Activated naive CD8-positive, alpha-beta T cell treated with anti-CD3 and anti-CD28 coated beads for 36 hours (primary cell): ENCODE measurements at regions not wholly inside any gene's neighbourhood (a gene's known extent, or its start where the extent isn't known, plus 50 kb on each side); places are given as distances from the start of the nearest gene placed in this dataset.
"Not testable (repeated sequence)": the region's sequence is repeated elsewhere in the genome, so short reads cannot be mapped to it uniquely, and the experiment has no call there.

Experiments
- DNase-seq: peaks from one replicate; pipeline ENCODE4 v3.0.0; 2021
- H3K27ac Mint-ChIP-seq: one replicate; pipeline ENCODE4 v1.8.0; 2022; ENCODE audit warnings: mild to moderate bottlenecking, moderate library complexity, mixed read lengths
- H3K27me3 Mint-ChIP-seq: one replicate; pipeline ENCODE4 v1.8.0; 2022; ENCODE audit warnings: mild to moderate bottlenecking, mixed read lengths
- H3K36me3 Mint-ChIP-seq: one replicate; pipeline ENCODE4 v1.8.0; 2021; ENCODE audit warnings: mild to moderate bottlenecking, mixed read lengths
- H3K4me1 Mint-ChIP-seq: one replicate; pipeline ENCODE4 v1.8.0; 2021; ENCODE audit warnings: mixed read lengths
- H3K4me3 Mint-ChIP-seq: one replicate; pipeline ENCODE4 v1.8.0; 2022; ENCODE audit warnings: mild to moderate bottlenecking, moderate library complexity, mixed read lengths
- H3K9me3 Mint-ChIP-seq: one replicate; pipeline ENCODE4 v1.8.0; 2022; ENCODE audit warnings: mixed read lengths

DNA sequence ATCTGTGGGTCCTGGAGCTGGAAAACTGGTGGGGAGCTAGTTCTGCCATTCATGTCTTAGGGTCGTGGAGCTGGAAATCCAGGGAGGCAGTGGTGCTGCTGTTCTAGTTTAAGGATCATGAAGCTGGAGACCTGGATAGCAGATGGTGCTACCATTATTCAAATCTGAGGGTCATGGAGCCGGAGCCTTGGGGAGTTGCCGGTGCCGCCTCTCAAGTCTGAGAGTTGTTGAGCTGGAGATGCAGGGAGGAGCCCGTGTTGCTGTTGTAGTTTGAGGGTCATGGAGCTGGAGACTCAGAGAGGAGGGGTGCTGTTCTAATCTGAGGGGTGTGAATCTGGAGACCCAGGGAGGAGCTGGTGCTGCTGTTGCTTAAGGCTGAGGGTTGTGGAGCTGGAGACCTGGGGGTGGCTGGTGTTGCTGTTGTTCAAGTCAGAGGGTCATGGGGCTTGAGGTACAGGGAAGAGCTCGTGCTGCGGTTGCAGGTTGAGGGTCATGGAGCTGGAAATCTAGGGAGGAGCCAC, 86.0 kb upstream of the ZNF479 start:
- H3K27me3 Mint-ChIP-seq, result no peaks in the 10 kb centered on the region

DNA sequence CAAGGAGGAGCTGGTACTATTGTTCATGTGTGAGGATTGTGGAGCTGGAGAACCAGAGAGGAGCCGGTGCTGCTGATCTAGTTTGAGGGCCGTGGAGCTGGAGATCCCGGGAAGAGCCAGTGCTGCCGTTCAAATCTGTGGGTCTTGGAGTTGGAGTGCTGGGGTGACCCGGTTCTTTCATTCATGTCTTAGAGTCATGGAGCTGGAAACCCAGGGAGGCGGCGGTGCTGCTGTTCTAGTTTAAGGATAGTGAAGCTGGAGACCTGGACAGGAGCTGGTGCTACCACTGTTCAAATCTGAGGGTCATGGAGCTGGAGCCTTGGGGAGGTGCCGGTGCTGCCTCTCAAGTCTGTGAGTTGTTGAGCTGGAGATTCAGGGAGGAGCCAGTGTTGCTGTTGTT, 88.5 kb upstream of the ZNF479 start:
- Mint-ChIP-seq H3K4me3 (no peak overlapping the region), H3K36me3 (peaks cover 4% of the 10 kb centered on the region), H3K4me1 (no peaks in the 10 kb centered on the region), H3K9me3 (peaks cover 54% of the 10 kb centered on the region), H3K27me3 (no peaks in the 10 kb centered on the region), H3K27ac (no peak overlapping the region)
- DNase-seq, result no peak

More for the DNA sequence above, 86.0 kb upstream of the ZNF479 start:
- DNase-seq, result no peak
- Mint-ChIP-seq H3K27ac (no peak overlapping the region), H3K9me3 (peaks cover 64% of the 10 kb centered on the region), H3K36me3 (peaks cover 4% of the 10 kb centered on the region), H3K4me3 (no peak overlapping the region), H3K4me1 (no peaks in the 10 kb centered on the region)

DNA sequence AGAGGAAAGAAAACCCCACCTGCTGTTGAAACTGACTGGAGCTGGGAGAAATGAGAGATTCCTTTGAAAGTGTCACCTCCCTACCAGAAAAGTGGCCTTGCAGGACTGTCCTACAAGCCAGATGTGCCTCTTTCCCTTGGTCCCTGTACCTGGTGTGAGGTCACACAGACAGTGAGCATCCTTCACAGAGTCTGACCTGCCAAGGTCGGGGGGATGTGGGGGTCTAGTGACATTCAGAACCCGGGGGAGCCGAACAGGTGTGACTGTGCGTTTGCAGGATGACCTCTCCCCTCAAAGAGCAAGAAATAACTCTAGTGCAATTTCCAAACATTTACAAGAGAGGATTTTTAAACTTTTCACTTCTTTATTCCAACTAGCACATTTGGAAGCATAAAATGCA, 93.4 kb upstream of the ZNF479 start:
- peaks cover 24% of the 10 kb centered on the region for H3K9me3 Mint-ChIP-seq
- no peak for DNase-seq
- H3K27ac Mint-ChIP-seq, result no peak overlapping the region
- H3K4me1 Mint-ChIP-seq, result no peaks in the 10 kb centered on the region
- peaks cover 1% of the 10 kb centered on the region for H3K36me3 Mint-ChIP-seq
- H3K27me3 Mint-ChIP-seq, result no peaks in the 10 kb centered on the region
- no peak overlapping the region for H3K4me3 Mint-ChIP-seq

DNA sequence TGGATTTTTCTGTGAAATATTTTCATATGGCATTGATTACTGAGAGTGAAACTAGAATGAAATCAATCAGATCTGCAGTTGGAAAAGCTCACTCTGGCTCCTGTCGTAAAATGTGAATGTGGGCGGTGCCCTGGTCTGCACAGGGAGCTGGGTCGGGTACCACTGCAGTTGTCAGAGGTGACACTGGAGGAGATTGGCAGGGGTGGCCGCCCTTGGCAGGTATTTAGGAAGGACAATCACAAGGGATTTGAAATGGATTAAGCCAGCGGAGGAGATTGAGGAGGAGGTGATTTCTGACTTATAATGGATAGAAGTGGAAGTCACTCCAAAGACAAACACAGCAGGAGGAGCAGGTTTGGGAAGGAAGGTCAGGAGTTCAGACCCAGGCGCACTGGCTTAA, 109.0 kb upstream of the ZNF479 start:
- H3K4me1 Mint-ChIP-seq, H3K4me3 Mint-ChIP-seq, H3K27me3 Mint-ChIP-seq, H3K36me3 Mint-ChIP-seq, DNase-seq, H3K27ac Mint-ChIP-seq: not testable (repeated sequence)
- peaks cover 38% of the 10 kb centered on the region for H3K9me3 Mint-ChIP-seq

DNA sequence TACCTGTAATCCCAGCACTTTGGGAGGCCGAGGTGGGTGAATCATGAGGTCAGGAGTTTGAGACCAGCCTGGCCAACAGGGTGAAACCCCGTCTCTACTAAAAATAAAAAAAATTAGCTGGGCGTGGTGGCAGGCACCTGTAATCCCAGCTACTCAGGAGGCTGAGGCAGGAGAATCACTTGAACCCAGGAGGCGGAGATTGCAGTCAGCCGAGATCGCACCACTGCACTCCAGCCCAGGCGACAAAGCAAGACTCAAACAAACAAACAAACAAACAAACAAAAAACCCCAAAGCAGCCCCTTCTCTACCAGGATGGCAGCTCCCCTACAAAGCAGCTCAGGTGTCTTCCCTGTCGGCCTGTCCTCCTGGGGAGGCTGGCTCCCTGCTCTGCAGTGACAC, 111.3 kb upstream of the ZNF479 start:
- DNase-seq, H3K4me3 Mint-ChIP-seq, H3K4me1 Mint-ChIP-seq, H3K27ac Mint-ChIP-seq, H3K27me3 Mint-ChIP-seq, H3K36me3 Mint-ChIP-seq: not testable (repeated sequence)
- peaks cover 37% of the 10 kb centered on the region for H3K9me3 Mint-ChIP-seq

DNA sequence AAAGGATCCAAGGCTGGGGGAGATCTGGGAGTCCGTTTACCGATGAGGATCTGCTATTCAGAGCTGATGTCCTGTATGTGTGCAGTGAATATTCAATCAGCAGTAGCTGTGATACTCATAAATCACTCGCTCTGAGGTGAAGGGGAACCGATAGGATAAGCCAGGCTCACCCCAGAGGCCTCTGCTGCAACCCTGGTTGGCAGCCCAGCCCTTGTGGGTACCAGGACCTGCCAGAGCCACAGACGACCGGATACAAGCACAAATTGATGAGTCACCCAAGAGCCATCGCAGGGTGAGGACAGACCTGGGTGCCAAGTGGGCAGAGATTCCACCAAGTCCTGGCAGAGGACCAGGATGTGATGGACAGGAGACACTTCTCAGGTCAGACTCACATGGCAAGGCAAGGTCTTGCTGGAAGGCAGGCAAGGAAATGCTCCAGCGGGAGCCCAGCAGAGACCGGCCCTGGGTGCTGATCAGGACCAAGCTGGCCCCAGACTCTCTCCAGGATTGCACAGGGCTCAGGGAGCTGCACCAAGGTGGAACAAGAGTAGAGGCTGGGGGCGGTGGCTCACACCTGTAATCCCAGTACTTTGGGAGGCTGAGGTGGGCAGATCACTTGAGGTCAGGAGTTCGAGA, 112.2 kb upstream of the ZNF479 start:
- H3K9me3 Mint-ChIP-seq, result peaks cover 38% of the 10 kb centered on the region
- H3K27me3 Mint-ChIP-seq, DNase-seq, H3K27ac Mint-ChIP-seq, H3K4me3 Mint-ChIP-seq, H3K36me3 Mint-ChIP-seq, H3K4me1 Mint-ChIP-seq: not testable (repeated sequence)

GRCh38 chr7:57245206-57245605, 113.0 kb upstream of the ZNF479 start:
- peaks cover 3% of the 10 kb centered on the region for H3K36me3 Mint-ChIP-seq
- no peak overlapping the region for H3K4me3 Mint-ChIP-seq
- H3K4me1 Mint-ChIP-seq, result no peaks in the 10 kb centered on the region
- DNase-seq, result no peak
- H3K27ac Mint-ChIP-seq, result no peak overlapping the region
- no peaks in the 10 kb centered on the region for H3K27me3 Mint-ChIP-seq
- H3K9me3 Mint-ChIP-seq, result peaks cover 38% of the 10 kb centered on the region

- H3K9me3 Mint-ChIP-seq, result peaks cover 25% of the 10 kb centered on the region
- H3K36me3 Mint-ChIP-seq, result peaks cover 2% of the 10 kb centered on the region
- no peak overlapping the region for H3K27ac Mint-ChIP-seq
- H3K4me3 Mint-ChIP-seq, result no peak overlapping the region
- DNase-seq, result no peak
- H3K4me1 Mint-ChIP-seq, result no peaks in the 10 kb centered on the region
- no peaks in the 10 kb centered on the region for H3K27me3 Mint-ChIP-seq
Observed at GRCh38 chr7:57250801-57251200, 118.6 kb upstream of the ZNF479 start.

DNA sequence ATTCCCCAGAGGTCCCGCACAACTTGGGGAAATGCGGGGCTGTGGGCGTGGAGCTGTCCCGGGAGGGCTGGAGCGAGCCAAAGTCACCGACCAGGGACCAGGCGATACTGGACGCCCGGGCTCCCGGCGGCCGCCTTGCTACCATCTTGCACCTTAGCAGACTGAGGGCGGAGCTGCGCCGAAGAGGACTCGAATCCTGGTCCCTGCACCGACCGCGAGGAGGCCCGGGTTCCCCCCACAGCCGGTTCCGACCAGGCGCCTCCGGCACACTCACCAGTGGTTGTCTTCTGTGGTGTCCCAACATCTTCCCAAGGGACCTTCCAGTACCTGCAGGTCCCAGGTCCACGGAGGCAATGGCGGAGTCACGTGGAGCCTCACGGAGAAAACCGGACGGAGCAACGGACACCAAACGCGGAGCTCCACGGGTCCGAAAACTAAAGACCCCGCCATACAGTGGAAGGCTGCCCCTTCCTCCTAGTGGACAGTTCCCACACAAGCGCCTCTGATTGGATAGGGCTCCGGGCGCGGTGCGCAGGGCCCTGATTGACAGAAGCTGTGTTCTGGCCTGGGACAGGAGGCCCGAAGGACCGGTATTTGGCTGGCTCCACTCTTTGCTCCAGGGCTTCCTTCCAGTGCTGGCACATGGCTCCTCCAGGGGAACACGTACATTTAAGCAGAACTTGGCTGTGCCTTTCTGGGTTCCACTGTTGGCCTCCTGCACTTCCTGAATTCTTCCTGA, 124.6 kb upstream of the ZNF479 start:
- peaks cover 13% of the 10 kb centered on the region for H3K9me3 Mint-ChIP-seq
- no peak overlapping the region for H3K4me3 Mint-ChIP-seq
- no peaks in the 10 kb centered on the region for H3K4me1 Mint-ChIP-seq
- H3K27me3 Mint-ChIP-seq, result no peaks in the 10 kb centered on the region
- DNase-seq, result no peak
- no peak overlapping the region for H3K27ac Mint-ChIP-seq
- no peaks in the 10 kb centered on the region for H3K36me3 Mint-ChIP-seq

DNA sequence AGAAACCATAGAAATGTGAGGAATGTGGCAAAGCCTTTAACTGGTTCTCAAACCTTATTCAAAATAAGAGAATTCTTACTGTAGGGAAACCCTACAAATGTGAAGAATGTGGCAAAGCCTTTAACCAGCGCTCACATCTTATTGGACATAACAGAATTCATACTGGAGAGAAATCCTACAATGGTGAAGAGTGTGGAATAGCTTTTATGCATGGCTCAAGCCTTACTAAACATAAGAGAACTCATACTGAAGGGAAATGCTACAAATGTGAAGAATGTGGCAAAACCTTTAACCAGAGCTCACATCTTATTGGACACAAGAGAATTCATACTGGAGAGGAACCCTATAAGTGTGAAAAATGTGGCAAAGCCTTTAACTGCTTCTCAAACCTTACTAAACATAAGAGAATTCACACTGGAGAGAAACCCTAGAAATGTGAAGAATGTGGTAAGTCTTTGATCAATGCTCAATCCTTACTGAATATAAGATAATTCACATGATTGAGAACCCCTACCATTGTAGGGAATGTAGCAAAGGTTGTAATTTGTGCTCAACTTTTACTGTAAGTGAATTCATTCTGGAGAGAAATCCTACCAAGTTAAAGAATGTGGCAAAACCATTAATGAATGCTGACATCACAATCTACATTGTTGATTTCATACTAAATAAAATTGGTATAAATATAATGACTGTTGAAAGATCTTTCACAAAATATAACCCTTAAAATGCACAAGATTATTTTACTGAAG, 142.5 kb upstream of the ZNF479 start:
- peaks cover 6% of the 10 kb centered on the region for H3K36me3 Mint-ChIP-seq
- H3K4me3 Mint-ChIP-seq, result no peak overlapping the region
- H3K27ac Mint-ChIP-seq, result no peak overlapping the region
- peaks cover 58% of the 10 kb centered on the region for H3K9me3 Mint-ChIP-seq
- no peaks in the 10 kb centered on the region for H3K27me3 Mint-ChIP-seq
- DNase-seq, result no peak
- H3K4me1 Mint-ChIP-seq, result no peaks in the 10 kb centered on the region

- Mint-ChIP-seq H3K36me3 (no peaks in the 10 kb centered on the region), H3K27me3 (no peaks in the 10 kb centered on the region), H3K9me3 (peaks cover 17% of the 10 kb centered on the region), H3K27ac (no peak overlapping the region), H3K4me3 (no peak overlapping the region), H3K4me1 (no peaks in the 10 kb centered on the region)
- no peak for DNase-seq
Observed at GRCh38 chr7:57300747-57301146, 149.2 kb upstream of the ZNF716 start.

DNA sequence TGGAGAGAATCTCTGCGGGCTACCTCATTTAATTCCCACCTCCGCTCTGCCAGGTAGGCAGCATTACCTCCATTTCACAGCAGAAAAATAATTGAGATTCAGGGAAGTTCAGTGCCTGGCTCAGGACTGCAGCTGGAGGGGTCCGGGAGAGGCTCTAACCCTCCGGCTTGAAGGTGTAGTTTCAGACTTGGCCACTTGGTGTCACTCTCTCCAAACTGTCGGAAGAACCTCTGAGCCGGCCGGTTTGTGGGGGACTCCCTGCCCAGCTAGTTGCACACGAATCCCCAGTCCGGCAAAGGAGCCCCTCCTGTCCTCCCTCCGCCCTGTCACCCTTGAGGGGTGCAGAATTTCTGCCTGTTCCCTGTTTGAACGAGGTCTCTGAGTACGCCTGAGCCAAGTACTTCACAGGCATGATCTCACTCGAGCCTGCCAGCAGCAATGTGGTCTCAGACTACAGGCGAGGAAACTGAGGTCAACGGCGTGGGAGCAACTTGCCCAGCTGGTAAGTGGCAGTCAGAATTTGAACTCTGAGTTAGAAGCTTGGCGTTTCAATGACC, 144.7 kb upstream of the ZNF716 start:
- no peaks in the 10 kb centered on the region for H3K4me1 Mint-ChIP-seq
- no peak overlapping the region for H3K27ac Mint-ChIP-seq
- H3K4me3 Mint-ChIP-seq, result no peak overlapping the region
- peaks cover 27% of the 10 kb centered on the region for H3K9me3 Mint-ChIP-seq
- no peaks in the 10 kb centered on the region for H3K27me3 Mint-ChIP-seq
- H3K36me3 Mint-ChIP-seq, result no peaks in the 10 kb centered on the region
- no peak for DNase-seq

GRCh38 chr7:57308631-57309408, 141.2 kb upstream of the ZNF716 start:
- DNase-seq, result no peak
- no peaks in the 10 kb centered on the region for H3K36me3 Mint-ChIP-seq
- H3K9me3 Mint-ChIP-seq, result peaks cover 23% of the 10 kb centered on the region
- no peaks in the 10 kb centered on the region for H3K27me3 Mint-ChIP-seq
- H3K27ac Mint-ChIP-seq, result no peak overlapping the region
- no peak overlapping the region for H3K4me3 Mint-ChIP-seq
- H3K4me1 Mint-ChIP-seq, result no peaks in the 10 kb centered on the region

DNA sequence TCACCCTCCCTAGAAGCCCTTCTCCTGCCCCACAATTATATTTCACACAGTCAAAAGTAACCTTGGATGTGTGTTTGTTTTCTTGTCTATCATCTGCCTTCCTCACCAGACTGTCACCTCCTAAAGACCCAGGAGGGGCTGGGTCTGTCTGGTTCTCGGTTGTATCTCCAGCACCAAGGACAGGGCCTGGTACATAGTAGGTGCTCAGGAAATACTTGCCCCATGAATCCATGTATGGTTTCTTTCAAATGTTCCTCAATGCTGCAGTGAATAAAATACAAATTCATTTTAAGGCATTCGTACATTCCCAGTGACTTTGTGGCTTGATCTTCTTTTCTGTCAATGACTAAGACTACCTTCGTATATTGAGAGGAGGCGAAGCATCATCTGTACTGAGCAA, 122.9 kb upstream of the ZNF716 start:
- no peak for DNase-seq
- Mint-ChIP-seq H3K27ac (no peak overlapping the region), H3K36me3 (peaks cover 3% of the 10 kb centered on the region), H3K9me3 (peaks cover 34% of the 10 kb centered on the region), H3K4me1 (no peaks in the 10 kb centered on the region), H3K4me3 (no peak overlapping the region), H3K27me3 (no peaks in the 10 kb centered on the region)
